Endothelial cell of umbilical vein (primary cell): ENCODE measurements at regions not wholly inside any gene's neighbourhood (a gene's known extent, or its start where the extent isn't known, plus 50 kb on each side); places are given as distances from the start of the nearest gene placed in this dataset.

Experiments used
- BruUV-seq: library from RNA; stranded (reverse); fragments of 400-500 nt; replicated peaks from 2 replicates; lab custom pipeline; 2021; lab: Mats Ljungman, UMichigan
- CTCF ChIA-PET: fragments of 300-600, 350-600 bp; sonication (Branson Sonifier 250); formaldehyde crosslinking; loops from one replicate; lab custom pipeline; 2021; ENCODE audit warnings: antibody characterized with exemption, inconsistent platforms; lab: Charles Lee
- POLR2A ChIA-PET: fragments of 300-600, 350-600 bp; sonication (Branson Sonifier 250); formaldehyde crosslinking; loops from one replicate; lab custom pipeline; 2021; ENCODE audit warnings: antibody characterized with exemption, inconsistent platforms; lab: Charles Lee
- DNase-seq: peaks from one replicate; pipeline ENCODE4 v3.0.0-alpha.2; 2011; ENCODE audit warnings: low read depth, low spot score
- FAIRE-seq: peaks from 2 replicates; lab custom pipeline; 2011; peaks lifted over from hg19 to GRCh38; lab: Jason Lieb, UNC
- H2AFZ ChIP-seq: 2 replicates; pipeline ENCODE4 v1.6.0; 2012; ENCODE audit warnings: low read depth, low read length, control low read depth, inconsistent platforms
- H3K27ac ChIP-seq: 2 replicates; pipeline ENCODE4 v1.5.1; 2011; ENCODE audit warnings: low read depth, mild to moderate bottlenecking, control low read depth, low read length, moderate library complexity; ENCODE audit not compliant: insufficient read depth
- H3K27me3 ChIP-seq, 2 experiments: 2 replicates each; pipeline versions ENCODE4 v1.6.0 to v1.6.1; 2011; ENCODE audit warnings: low read length in 2 of 2, mixed read lengths in 1 of 2; ENCODE audit not compliant: control insufficient read depth in 2 of 2, insufficient read depth in 2 of 2
- H3K36me3 ChIP-seq, 2 experiments: 2 replicates in 1 of 2; 3 replicates in 1 of 2; pipeline ENCODE4 v1.5.1; 2011; ENCODE audit warnings: low read length in 2 of 2, mild to moderate bottlenecking in 1 of 2, moderate library complexity in 1 of 2; ENCODE audit not compliant: control insufficient read depth in 2 of 2, insufficient read depth in 2 of 2; ENCODE audit errors: extremely low read depth in 1 of 2
- H3K4me1 ChIP-seq: 3 replicates; pipeline ENCODE4 v1.5.1; 2011; ENCODE audit warnings: mild to moderate bottlenecking, low read length; ENCODE audit not compliant: control insufficient read depth, insufficient read depth; ENCODE audit errors: extremely low read depth
- H3K4me2 ChIP-seq: 2 replicates; pipeline ENCODE4 v1.6.1; 2011; ENCODE audit warnings: low read length, control low read depth, mixed read lengths; ENCODE audit not compliant: insufficient read depth
- H3K4me3 ChIP-seq, 3 experiments: fragments of 200-600 bp in 1 of 3; sonication (generic), shearing (Covaris generic) in 1 of 3; replicated peaks in 1 of 3; 2 replicates each; pipeline ENCODE4 v1.5.1; 2011 to 2016; ENCODE audit warnings: control low read depth in 3 of 3, low read length in 3 of 3, mild to moderate bottlenecking in 2 of 3, inconsistent platforms in 1 of 3, low read depth in 1 of 3, moderate library complexity in 1 of 3; ENCODE audit not compliant: insufficient read depth in 1 of 3
- H3K79me2 ChIP-seq: 2 replicates; pipeline ENCODE4 v1.6.0; 2012; ENCODE audit warnings: low read length, inconsistent platforms; ENCODE audit not compliant: control insufficient read depth, insufficient read depth
- H3K9ac ChIP-seq: replicated peaks from 2 replicates; pipeline ENCODE3; 2011; ENCODE audit warnings: low read length, control low read depth; ENCODE audit not compliant: insufficient read depth; ENCODE audit errors: extremely low read depth
- H3K9me1 ChIP-seq: replicated peaks from 3 replicates; pipeline ENCODE4 v1.6.0; 2011; ENCODE audit warnings: mild to moderate bottlenecking, low read length; ENCODE audit not compliant: control insufficient read depth, insufficient read depth; ENCODE audit errors: extremely low read depth
- H3K9me3 ChIP-seq: replicated peaks from 2 replicates; pipeline ENCODE4 v1.5.1; 2012; ENCODE audit warnings: low read length, inconsistent platforms; ENCODE audit not compliant: control insufficient read depth, insufficient read depth
- H4K20me1 ChIP-seq: replicated peaks from 2 replicates; pipeline ENCODE3; 2011; ENCODE audit warnings: mild to moderate bottlenecking, low read length; ENCODE audit not compliant: control insufficient read depth, insufficient read depth; ENCODE audit errors: extremely low read depth
- EZH2 ChIP-seq: IDR thresholded peaks from 2 replicates; pipeline ENCODE4 v1.6.1; 2012; ENCODE audit warnings: borderline replicate concordance, low read depth, mild to moderate bottlenecking, moderate library complexity, low read length, inconsistent platforms; ENCODE audit not compliant: severe bottlenecking
- FOS ChIP-seq: IDR thresholded peaks from 2 replicates; pipeline ENCODE4 v1.6.1; 2011; ENCODE audit warnings: mild to moderate bottlenecking, low read length, moderate library complexity, borderline replicate concordance; ENCODE audit not compliant: insufficient read depth
- GATA2 ChIP-seq: IDR thresholded peaks from 2 replicates; pipeline ENCODE4 v1.7.0; 2011; ENCODE audit warnings: low read depth, mild to moderate bottlenecking, moderate library complexity, mixed read lengths, low read length; ENCODE audit not compliant: insufficient read length, insufficient read depth
- JUN ChIP-seq: IDR thresholded peaks from 2 replicates; pipeline ENCODE4 v1.6.1; 2011; ENCODE audit warnings: borderline replicate concordance, low read depth; ENCODE audit not compliant: insufficient read length, insufficient read depth
- MYC ChIP-seq: IDR thresholded peaks from one replicate; pipeline ENCODE4 v1.6.1; 2011; ENCODE audit warnings: mild to moderate bottlenecking, low read depth, low read length
- POLR2A ChIP-seq: IDR thresholded peaks from 2 replicates; pipeline ENCODE4 v1.6.1; 2012; ENCODE audit warnings: low read depth, mild to moderate bottlenecking, control low read depth, low read length
- POLR2AphosphoS5 ChIP-seq: IDR thresholded peaks from 2 replicates; pipeline ENCODE4 v1.6.1; 2012; ENCODE audit warnings: low read depth, mild to moderate bottlenecking, control low read depth, low read length, moderate library complexity; ENCODE audit not compliant: insufficient read depth
- dilution Hi-C: fragments of 300-500 bp; cut with MboI; formaldehyde crosslinking; loops from one replicate; pipeline ENCODE4 v1.15.0; 2019; ENCODE audit warnings: low sequenced_read_pairs; ENCODE audit not compliant: extremely low pct_ligation_motif_present
- intact Hi-C: fragments of 100-400 bp; cut with micrococcal nuclease; formaldehyde crosslinking; loops from one replicate; pipeline ENCODE4 v1.10.0; 2022
- TF ChIP-seq, protein P1 (sequence below), 2 donors: IDR thresholded peaks; 1 replicate in 1 of 2; 2 replicates in 1 of 2; pipeline ENCODE4 v1.5.1; 2011; ENCODE audit warnings: low read length in 2 of 2, mild to moderate bottlenecking in 2 of 2, moderate library complexity in 2 of 2, control low read depth in 1 of 2, inconsistent platforms in 1 of 2, low read depth in 1 of 2; ENCODE audit not compliant: insufficient read depth in 1 of 2; ENCODE audit errors: extremely low read depth in 1 of 2
- TF ChIP-seq, protein P2 (sequence below): IDR thresholded peaks from 2 replicates; pipeline ENCODE4 v1.6.1; 2011; ENCODE audit not compliant: insufficient read depth, insufficient read length

DNA sequence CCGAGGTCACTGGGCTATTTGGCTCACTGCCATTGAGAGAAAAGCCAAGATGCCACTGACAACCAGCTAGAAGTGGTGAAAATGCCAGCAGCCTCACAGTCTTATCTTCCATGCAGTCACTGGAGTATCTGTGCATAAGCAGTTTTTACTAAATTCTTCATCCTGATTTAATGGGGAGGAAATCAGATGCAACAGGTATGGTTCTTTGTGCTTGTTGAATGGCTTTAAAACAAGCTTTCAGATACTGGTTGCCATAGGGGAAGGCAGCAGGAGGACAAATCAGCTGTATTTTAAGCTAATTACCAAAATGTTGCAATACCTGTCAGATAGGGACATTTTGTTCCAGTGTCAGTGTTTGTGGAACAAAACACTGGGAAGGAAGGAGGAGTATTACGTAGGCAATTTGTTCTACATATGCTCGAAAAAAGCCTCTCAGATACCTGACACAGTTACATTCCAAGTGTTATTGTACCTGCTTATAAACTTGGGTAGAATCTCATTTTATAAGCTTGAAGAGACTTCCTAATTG is 54.1 kb upstream of the ARHGAP5 start:
- H3K4me3 ChIP-seq: no peak overlapping the region
- intact Hi-C loops (no loop called here), dilution Hi-C loops (no loop called here)
- no peaks in the 10 kb centered on the region for H3K27me3 ChIP-seq
- H3K9me1 ChIP-seq: no peaks in the 10 kb centered on the region
- CTCF ChIA-PET: interaction anchor here (0.6 to 1.5 kb wide), 3 partner anchors 24 to 293 kb away, joined by 3 to 4 read pairs (median 3); no protein-coding TSS in a partner anchor
- DNase-seq (no peak), FAIRE-seq (no peak)
- POLR2A ChIA-PET: no interaction called here
- no peaks in the 10 kb centered on the region for H4K20me1 ChIP-seq
- H3K9ac ChIP-seq: no peak overlapping the region
- H3K79me2 ChIP-seq: no peaks in the 10 kb centered on the region
- H2AFZ ChIP-seq: no peak overlapping the region
- no peaks in the 10 kb centered on the region for H3K9me3 ChIP-seq
- H3K4me2 ChIP-seq: no peak overlapping the region
- BruUV-seq: no TSS peak
- no peaks in the 10 kb centered on the region for H3K4me1 ChIP-seq
- TF ChIP-seq GATA2 (no peak), JUN (no peak), EZH2 (no peak), FOS (no peak), POLR2A (no peak), POLR2AphosphoS5 (no peak), MYC (no peak)
- TF ChIP-seq, protein P1, sequence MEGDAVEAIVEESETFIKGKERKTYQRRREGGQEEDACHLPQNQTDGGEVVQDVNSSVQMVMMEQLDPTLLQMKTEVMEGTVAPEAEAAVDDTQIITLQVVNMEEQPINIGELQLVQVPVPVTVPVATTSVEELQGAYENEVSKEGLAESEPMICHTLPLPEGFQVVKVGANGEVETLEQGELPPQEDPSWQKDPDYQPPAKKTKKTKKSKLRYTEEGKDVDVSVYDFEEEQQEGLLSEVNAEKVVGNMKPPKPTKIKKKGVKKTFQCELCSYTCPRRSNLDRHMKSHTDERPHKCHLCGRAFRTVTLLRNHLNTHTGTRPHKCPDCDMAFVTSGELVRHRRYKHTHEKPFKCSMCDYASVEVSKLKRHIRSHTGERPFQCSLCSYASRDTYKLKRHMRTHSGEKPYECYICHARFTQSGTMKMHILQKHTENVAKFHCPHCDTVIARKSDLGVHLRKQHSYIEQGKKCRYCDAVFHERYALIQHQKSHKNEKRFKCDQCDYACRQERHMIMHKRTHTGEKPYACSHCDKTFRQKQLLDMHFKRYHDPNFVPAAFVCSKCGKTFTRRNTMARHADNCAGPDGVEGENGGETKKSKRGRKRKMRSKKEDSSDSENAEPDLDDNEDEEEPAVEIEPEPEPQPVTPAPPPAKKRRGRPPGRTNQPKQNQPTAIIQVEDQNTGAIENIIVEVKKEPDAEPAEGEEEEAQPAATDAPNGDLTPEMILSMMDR (IDR thresholded peaks at IDR 0.05; ENCODE audit: extremely low read depth in 1 of 2, insufficient read depth in 1 of 2, low read depth in 1 of 2, low read length in 2 of 2): no peak
- TF ChIP-seq, protein P2, sequence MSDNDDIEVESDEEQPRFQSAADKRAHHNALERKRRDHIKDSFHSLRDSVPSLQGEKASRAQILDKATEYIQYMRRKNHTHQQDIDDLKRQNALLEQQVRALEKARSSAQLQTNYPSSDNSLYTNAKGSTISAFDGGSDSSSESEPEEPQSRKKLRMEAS: no peak
- H3K36me3 ChIP-seq: no peaks in the 10 kb centered on the region
- no peak overlapping the region for H3K27ac ChIP-seq
